ENCODE measurements at regions not wholly inside any gene's neighbourhood (a gene's known extent, or its start where the extent isn't known, plus 50 kb on each side); places are given as distances from the start of the nearest gene placed in this dataset.

DNA sequence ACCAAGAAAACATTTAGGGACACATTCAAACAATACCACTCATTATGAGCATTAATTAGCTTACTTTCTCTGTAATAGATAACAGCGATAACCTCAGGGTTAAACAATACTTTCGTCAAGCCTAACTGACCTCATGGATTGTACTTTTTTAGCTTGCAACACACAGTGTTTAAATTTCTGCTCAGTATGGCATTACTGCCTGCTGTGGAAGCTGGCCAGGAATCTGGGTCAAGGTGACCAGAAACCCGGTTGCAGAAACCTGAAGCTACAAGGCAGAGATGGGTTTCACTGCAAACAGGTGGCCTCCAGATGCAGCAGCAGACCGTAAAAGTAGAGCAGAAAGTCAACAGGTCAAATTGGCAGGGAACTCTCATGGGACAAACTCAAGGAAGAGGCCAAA is 123.8 kb upstream of the FHL2 start (continued):
- TF ChIP-seq SP1 (IDR thresholded peaks at IDR 0.05; ENCODE audit: low read depth), result no peak
- TF ChIP-seq, protein P1, sequence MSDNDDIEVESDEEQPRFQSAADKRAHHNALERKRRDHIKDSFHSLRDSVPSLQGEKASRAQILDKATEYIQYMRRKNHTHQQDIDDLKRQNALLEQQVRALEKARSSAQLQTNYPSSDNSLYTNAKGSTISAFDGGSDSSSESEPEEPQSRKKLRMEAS (IDR thresholded peaks at IDR 0.05), result no peak

DNA sequence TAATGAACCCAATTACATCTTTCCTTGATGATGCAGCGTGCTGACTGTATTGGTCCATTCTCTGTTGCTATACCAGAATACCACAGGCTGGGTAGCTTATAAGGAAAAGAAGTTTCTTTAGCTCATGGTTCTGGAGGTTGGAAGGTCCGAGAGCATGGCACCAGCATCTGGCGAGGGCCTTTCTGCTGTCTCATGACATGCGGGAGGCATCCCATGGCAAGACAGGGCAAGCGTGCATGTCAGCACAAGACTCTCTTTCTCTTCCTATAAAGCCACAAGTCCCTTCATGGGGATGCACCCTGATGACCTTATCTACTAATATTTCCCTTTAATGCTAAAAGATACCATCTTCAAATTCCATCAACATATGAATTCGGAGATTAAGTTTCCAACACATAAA is 122.8 kb upstream of the FHL2 start:
- Histone ChIP-seq H3K4me1 (ENCODE audit: control insufficient read depth in 1 of 2, insufficient read depth in 2 of 2, low read length in 2 of 2) (no peaks in the 10 kb centered on the region), H3K9me3 (ENCODE audit: control insufficient read depth in 1 of 2, insufficient read depth in 1 of 2, low read depth in 1 of 2, low read length in 2 of 2) (no peaks in the 10 kb centered on the region), H2AFZ (ENCODE audit: low read depth, low read length, poor library complexity, severe bottlenecking) (no peak overlapping the region), H3K79me2 (ENCODE audit: insufficient read depth, low read length) (no peaks in the 10 kb centered on the region), H4K20me1 (ENCODE audit: insufficient read depth) (no peaks in the 10 kb centered on the region), H3K4me3 (replicated peaks in 1 of 2; ENCODE audit: low read depth in 1 of 2, low read length in 2 of 2) (no peak overlapping the region), H3K4me2 (ENCODE audit: low read length) (no peak overlapping the region), H3K9ac (ENCODE audit: low read length) (no peak overlapping the region), H3K36me3 (ENCODE audit: control insufficient read depth in 1 of 2, insufficient read depth in 2 of 2, low read length in 2 of 2) (no peaks in the 10 kb centered on the region), H3K27me3 (ENCODE audit: insufficient read depth, low read length) (no peaks in the 10 kb centered on the region), H3K9me2 (ENCODE audit: insufficient read depth) (no peaks in the 10 kb centered on the region), H3K27ac (ENCODE audit: low read depth, low read length) (no peak overlapping the region)
- CTCF ChIA-PET, result interaction anchor here (0.8 to 2.0 kb wide), 14 partner anchors 27 to 407 kb away, joined by 3 to 48 read pairs (median 4); no protein-coding TSS in a partner anchor
- no peak for DNase-seq (ENCODE audit: low read depth, low spot score)
- TF ChIP-seq FOSL1 (IDR thresholded peaks at IDR 0.05; ENCODE audit: low read depth), result no peak
- intact Hi-C loops (cut with micrococcal nuclease), result loop anchor here (1.0 kb wide), 3 partner anchors 152 to 234 kb away; no protein-coding TSS in a partner anchor
- POLR2A ChIA-PET, result interaction anchor here (0.6 to 1.6 kb wide), 2 partner anchors 125 to 164 kb away, joined by 3 to 5 read pairs; no protein-coding TSS in a partner anchor
- ATAC-seq, result no peak
- RAD21 ChIA-PET (ENCODE audit: low non-redundant PET in 1 of 2, low total read pairs in 2 of 2, uncharacterized antibody in 2 of 2, unreplicated experiment in 2 of 2), result interaction anchor here (1.0 to 1.2 kb wide), 5 partner anchors 151 to 234 kb away, joined by 3 to 4 read pairs (median 3); no protein-coding TSS in a partner anchor
- no TSS peak for BruUV-seq (replicated peaks)

DNA sequence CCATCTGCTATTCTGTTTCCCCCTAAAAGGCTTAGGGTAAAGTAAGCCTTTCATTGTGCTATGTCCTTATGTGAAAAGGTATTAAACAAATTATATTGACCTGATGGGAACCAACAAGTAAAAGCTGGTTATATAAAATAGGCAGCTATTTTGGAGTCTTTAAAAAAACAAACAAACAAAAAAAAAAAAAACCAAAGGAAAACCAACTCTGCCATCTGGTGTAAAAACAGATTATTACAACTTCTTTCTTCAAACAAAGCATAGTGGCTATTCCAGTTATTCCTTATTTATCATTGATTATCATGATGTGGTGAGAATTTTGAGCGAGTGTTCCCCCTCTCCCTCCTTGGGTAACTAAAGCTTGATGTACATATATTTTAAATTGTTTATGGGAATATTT is 122.3 kb upstream of the FHL2 start:
- Histone ChIP-seq H3K36me3 (ENCODE audit: control insufficient read depth in 1 of 2, insufficient read depth in 2 of 2, low read length in 2 of 2) (no peaks in the 10 kb centered on the region), H3K4me3 (replicated peaks in 1 of 2; ENCODE audit: low read depth in 1 of 2, low read length in 2 of 2) (no peak overlapping the region), H3K4me1 (ENCODE audit: control insufficient read depth in 1 of 2, insufficient read depth in 2 of 2, low read length in 2 of 2) (no peaks in the 10 kb centered on the region), H3K4me2 (ENCODE audit: low read length) (no peak overlapping the region), H3K27me3 (ENCODE audit: insufficient read depth, low read length) (no peaks in the 10 kb centered on the region), H3K79me2 (ENCODE audit: insufficient read depth, low read length) (no peaks in the 10 kb centered on the region), H4K20me1 (ENCODE audit: insufficient read depth) (no peaks in the 10 kb centered on the region), H2AFZ (ENCODE audit: low read depth, low read length, poor library complexity, severe bottlenecking) (no peak overlapping the region), H3K9ac (ENCODE audit: low read length) (no peak overlapping the region), H3K27ac (ENCODE audit: low read depth, low read length) (no peak overlapping the region), H3K9me3 (ENCODE audit: control insufficient read depth in 1 of 2, insufficient read depth in 1 of 2, low read depth in 1 of 2, low read length in 2 of 2) (no peaks in the 10 kb centered on the region), H3K9me2 (ENCODE audit: insufficient read depth) (no peaks in the 10 kb centered on the region)
- ATAC-seq, result 0 out of 2 replicates have a peak, but pooled peaks have one; percentile 39
- CTCF ChIA-PET, result interaction anchor here (0.7 to 2.0 kb wide), 19 partner anchors 10 to 406 kb away, joined by 3 to 48 read pairs (median 4); no protein-coding TSS in a partner anchor
- POLR2A ChIA-PET, result interaction anchor here (1.6 kb wide), 1 partner anchor 125 kb away, joined by 5 read pairs; no protein-coding TSS in a partner anchor
- TF ChIP-seq RAD21 (IDR thresholded peaks at IDR 0.05; ENCODE audit: low read depth) (peak; percentile 85), YY1 (IDR thresholded peaks at IDR 0.05; ENCODE audit: extremely low read depth, insufficient replicate concordance, low read depth, low read length) (no peak)
- TF ChIP-seq, protein P2, sequence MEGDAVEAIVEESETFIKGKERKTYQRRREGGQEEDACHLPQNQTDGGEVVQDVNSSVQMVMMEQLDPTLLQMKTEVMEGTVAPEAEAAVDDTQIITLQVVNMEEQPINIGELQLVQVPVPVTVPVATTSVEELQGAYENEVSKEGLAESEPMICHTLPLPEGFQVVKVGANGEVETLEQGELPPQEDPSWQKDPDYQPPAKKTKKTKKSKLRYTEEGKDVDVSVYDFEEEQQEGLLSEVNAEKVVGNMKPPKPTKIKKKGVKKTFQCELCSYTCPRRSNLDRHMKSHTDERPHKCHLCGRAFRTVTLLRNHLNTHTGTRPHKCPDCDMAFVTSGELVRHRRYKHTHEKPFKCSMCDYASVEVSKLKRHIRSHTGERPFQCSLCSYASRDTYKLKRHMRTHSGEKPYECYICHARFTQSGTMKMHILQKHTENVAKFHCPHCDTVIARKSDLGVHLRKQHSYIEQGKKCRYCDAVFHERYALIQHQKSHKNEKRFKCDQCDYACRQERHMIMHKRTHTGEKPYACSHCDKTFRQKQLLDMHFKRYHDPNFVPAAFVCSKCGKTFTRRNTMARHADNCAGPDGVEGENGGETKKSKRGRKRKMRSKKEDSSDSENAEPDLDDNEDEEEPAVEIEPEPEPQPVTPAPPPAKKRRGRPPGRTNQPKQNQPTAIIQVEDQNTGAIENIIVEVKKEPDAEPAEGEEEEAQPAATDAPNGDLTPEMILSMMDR (IDR thresholded peaks at IDR 0.05 in 2 of 3, conservative IDR thresholded peaks at IDR 0.05 in 1 of 3; ENCODE audit: borderline replicate concordance in 1 of 3, insufficient read depth in 1 of 3, low read depth in 2 of 3, low read length in 2 of 3), result peak; percentile 21 to 82 (median 63); a peak in 5 of 6 replicates
- BruUV-seq (replicated peaks), result no TSS peak
- RAD21 ChIA-PET (ENCODE audit: low non-redundant PET in 1 of 2, low total read pairs in 2 of 2, uncharacterized antibody in 2 of 2, unreplicated experiment in 2 of 2), result interaction anchor here (0.6 to 1.2 kb wide), 8 partner anchors 16 to 234 kb away, joined by 3 to 6 read pairs (median 3); no protein-coding TSS in a partner anchor
- intact Hi-C loops (cut with micrococcal nuclease), result loop anchor here (1.0 kb wide), 3 partner anchors 152 to 234 kb away; no protein-coding TSS in a partner anchor
- no peak for DNase-seq (ENCODE audit: low read depth, low spot score)

Data from HCT116 (cell line).